CD4-positive, alpha-beta T cell (primary cell): ENCODE measurements at regions not wholly inside any gene's neighbourhood (a gene's known extent, or its start where the extent isn't known, plus 50 kb on each side); places are given as distances from the start of the nearest gene placed in this dataset.

Experiments used
- ATAC-seq: fragments of 200-7000 bp; cut with Tn5 transposase; one replicate; pipeline ENCODE4 v1.10.0; 2022; ENCODE audit warnings: mild to moderate bottlenecking; ENCODE audit not compliant: poor library complexity
- CTCF ChIA-PET: fragments of 350-600 bp; sonication (Branson Sonifier 250); formaldehyde crosslinking; loops from one replicate; lab custom pipeline; 2021; ENCODE audit warnings: antibody characterized with exemption, inconsistent platforms; lab: Charles Lee
- POLR2A ChIA-PET: fragments of 350-600 bp; sonication (Branson Sonifier 250); formaldehyde crosslinking; loops from one replicate; lab custom pipeline; 2021; ENCODE audit warnings: antibody characterized with exemption, inconsistent platforms; lab: Charles Lee
- DNase-seq, 14 experiments: peaks; one replicate each; pipeline ENCODE4 v3.0.0-alpha.2; 2013 to 2020; ENCODE audit warnings: mixed read lengths in 2 of 14
- H3K27ac ChIP-seq, 2 donors: one replicate each; pipeline versions ENCODE4 v1.5.1 to v1.7.0; 2013; ENCODE audit warnings: low read length in 2 of 2, low read depth in 1 of 2, mild to moderate bottlenecking in 1 of 2
- H3K27me3 ChIP-seq, 2 experiments: 1 replicate in 1 of 2; 2 replicates in 1 of 2; pipeline versions ENCODE4 v1.6.1 to v1.7.0; 2013; ENCODE audit warnings: low read length in 2 of 2, control low read depth in 1 of 2, mild to moderate bottlenecking in 1 of 2, moderate library complexity in 1 of 2; ENCODE audit not compliant: insufficient read depth in 2 of 2, control insufficient read depth in 1 of 2
- H3K36me3 ChIP-seq: one replicate; pipeline ENCODE4 v1.6.1; 2013; ENCODE audit warnings: low read length, control low read depth; ENCODE audit not compliant: insufficient read depth
- H3K4me1 ChIP-seq: one replicate; pipeline ENCODE4 v1.6.1; 2013; ENCODE audit warnings: low read length, control low read depth; ENCODE audit not compliant: insufficient read depth
- H3K4me3 ChIP-seq: one replicate; pipeline ENCODE4 v1.5.1; 2013; ENCODE audit warnings: mild to moderate bottlenecking, low read length, moderate library complexity
- H3K9me3 ChIP-seq, 2 experiments: 1 replicate in 1 of 2; 2 replicates in 1 of 2; pipeline versions ENCODE4 v1.6.1 to v1.7.0; 2013; ENCODE audit warnings: low read length in 2 of 2, mild to moderate bottlenecking in 2 of 2, control low read depth in 1 of 2, moderate library complexity in 1 of 2; ENCODE audit not compliant: control insufficient read depth in 1 of 2, insufficient read depth in 1 of 2
- H3K27ac Mint-ChIP-seq: one replicate; pipeline ENCODE4 v1.8.0; 2020; ENCODE audit warnings: mixed read lengths
- H3K27me3 Mint-ChIP-seq: one replicate; pipeline ENCODE4 v1.8.0; 2021; ENCODE audit warnings: mixed read lengths
- H3K36me3 Mint-ChIP-seq: one replicate; pipeline ENCODE4 v1.8.0; 2021; ENCODE audit warnings: low read depth, mixed read lengths
- H3K4me1 Mint-ChIP-seq: one replicate; pipeline ENCODE4 v1.8.0; 2021; ENCODE audit warnings: low read depth, mixed read lengths
- H3K4me3 Mint-ChIP-seq: one replicate; pipeline ENCODE4 v1.8.0; 2020; ENCODE audit warnings: mild to moderate bottlenecking, mixed read lengths
- H3K9me3 Mint-ChIP-seq: one replicate; pipeline ENCODE4 v1.8.0; 2020; ENCODE audit warnings: mixed read lengths
- intact Hi-C, 2 experiments: fragments of 100-400 bp; cut with DNase I in 1 of 2; cut with micrococcal nuclease in 1 of 2; formaldehyde crosslinking; loops; one replicate each; pipeline versions ENCODE4 v1.15.1 to v1.9.0; 2023 to 2025; cut with DNase I, micrococcal nuclease
- TF ChIP-seq, protein P1 (sequence below): fragments of 200-600 bp; IDR thresholded peaks from one replicate; pipeline ENCODE4 v1.8.0; 2022; ENCODE audit warnings: antibody characterized with exemption, mild to moderate bottlenecking

DNA sequence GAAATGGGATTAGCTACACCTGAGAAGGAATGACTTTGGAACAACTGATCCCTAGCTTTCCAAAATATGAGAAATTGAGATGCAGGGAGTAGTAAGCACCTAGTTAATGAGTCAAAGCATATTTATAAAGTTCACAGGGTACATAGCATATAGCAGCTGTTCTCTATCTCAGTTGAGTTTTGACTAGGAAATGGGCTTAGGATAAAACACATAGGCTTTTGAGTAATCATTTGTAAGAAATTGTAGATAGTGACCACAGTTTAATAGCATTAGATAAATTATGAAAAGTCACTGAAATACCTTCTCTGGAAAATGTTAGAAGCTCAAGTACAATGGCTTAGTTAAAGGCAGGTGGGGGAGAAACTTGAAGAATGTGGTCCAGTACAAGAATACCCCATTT, 444.7 kb upstream of the TNP1 start:
- no peak overlapping the region for H3K27ac Mint-ChIP-seq
- TF ChIP-seq, protein P1, sequence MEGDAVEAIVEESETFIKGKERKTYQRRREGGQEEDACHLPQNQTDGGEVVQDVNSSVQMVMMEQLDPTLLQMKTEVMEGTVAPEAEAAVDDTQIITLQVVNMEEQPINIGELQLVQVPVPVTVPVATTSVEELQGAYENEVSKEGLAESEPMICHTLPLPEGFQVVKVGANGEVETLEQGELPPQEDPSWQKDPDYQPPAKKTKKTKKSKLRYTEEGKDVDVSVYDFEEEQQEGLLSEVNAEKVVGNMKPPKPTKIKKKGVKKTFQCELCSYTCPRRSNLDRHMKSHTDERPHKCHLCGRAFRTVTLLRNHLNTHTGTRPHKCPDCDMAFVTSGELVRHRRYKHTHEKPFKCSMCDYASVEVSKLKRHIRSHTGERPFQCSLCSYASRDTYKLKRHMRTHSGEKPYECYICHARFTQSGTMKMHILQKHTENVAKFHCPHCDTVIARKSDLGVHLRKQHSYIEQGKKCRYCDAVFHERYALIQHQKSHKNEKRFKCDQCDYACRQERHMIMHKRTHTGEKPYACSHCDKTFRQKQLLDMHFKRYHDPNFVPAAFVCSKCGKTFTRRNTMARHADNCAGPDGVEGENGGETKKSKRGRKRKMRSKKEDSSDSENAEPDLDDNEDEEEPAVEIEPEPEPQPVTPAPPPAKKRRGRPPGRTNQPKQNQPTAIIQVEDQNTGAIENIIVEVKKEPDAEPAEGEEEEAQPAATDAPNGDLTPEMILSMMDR: no peak
- no peaks in the 10 kb centered on the region for H3K9me3 Mint-ChIP-seq
- H3K27me3 Mint-ChIP-seq: no peaks in the 10 kb centered on the region
- H3K4me3 Mint-ChIP-seq: no peak overlapping the region
- no peak overlapping the region for H3K4me3 ChIP-seq
- H3K9me3 ChIP-seq: no peaks in the 10 kb centered on the region
- intact Hi-C loops: no loop called here
- DNase-seq (no peak), ATAC-seq (no peak)
- no peak overlapping the region for H3K27ac ChIP-seq
- H3K36me3 Mint-ChIP-seq: no peaks in the 10 kb centered on the region
- H3K27me3 ChIP-seq: no peaks in the 10 kb centered on the region
- ChIA-PET POLR2A (no interaction called here), CTCF (no interaction called here)
- no peaks in the 10 kb centered on the region for H3K36me3 ChIP-seq
- H3K4me1 Mint-ChIP-seq: no peaks in the 10 kb centered on the region
- no peaks in the 10 kb centered on the region for H3K4me1 ChIP-seq

DNA sequence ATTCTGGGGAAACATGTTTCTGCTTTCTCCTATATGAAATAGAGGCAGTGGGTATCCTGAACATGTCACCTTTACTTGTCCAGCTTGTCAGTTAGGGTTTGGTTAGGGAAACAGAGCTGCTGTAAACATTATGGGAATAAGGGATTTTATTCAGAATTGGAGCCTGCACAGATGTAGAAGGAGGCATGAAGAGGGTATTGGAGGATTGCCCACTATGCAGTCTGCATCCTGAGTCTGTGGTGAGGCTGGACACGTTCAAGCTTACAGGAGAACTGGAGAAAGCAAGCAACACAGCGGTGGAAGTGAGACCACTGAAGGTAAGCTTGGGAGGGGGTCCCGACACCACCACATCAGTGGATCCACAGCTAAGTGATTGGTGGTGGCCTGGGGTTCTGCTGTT, 443.0 kb upstream of the TNP1 start:
- intact Hi-C loops: no loop called here
- Histone ChIP-seq H3K9me3 (no peaks in the 10 kb centered on the region), H3K36me3 (no peaks in the 10 kb centered on the region), H3K4me3 (no peak overlapping the region), H3K27ac (no peak overlapping the region), H3K4me1 (no peaks in the 10 kb centered on the region), H3K27me3 (no peaks in the 10 kb centered on the region)
- no peaks in the 10 kb centered on the region for H3K27me3 Mint-ChIP-seq
- no peaks in the 10 kb centered on the region for H3K9me3 Mint-ChIP-seq
- H3K27ac Mint-ChIP-seq: no peak overlapping the region
- POLR2A ChIA-PET: no interaction called here
- TF ChIP-seq, protein P1: no peak
- H3K4me1 Mint-ChIP-seq: no peaks in the 10 kb centered on the region
- no peak overlapping the region for H3K4me3 Mint-ChIP-seq
- ATAC-seq: no peak
- no peak for DNase-seq
- H3K36me3 Mint-ChIP-seq: no peaks in the 10 kb centered on the region
- CTCF ChIA-PET: no interaction called here

DNA sequence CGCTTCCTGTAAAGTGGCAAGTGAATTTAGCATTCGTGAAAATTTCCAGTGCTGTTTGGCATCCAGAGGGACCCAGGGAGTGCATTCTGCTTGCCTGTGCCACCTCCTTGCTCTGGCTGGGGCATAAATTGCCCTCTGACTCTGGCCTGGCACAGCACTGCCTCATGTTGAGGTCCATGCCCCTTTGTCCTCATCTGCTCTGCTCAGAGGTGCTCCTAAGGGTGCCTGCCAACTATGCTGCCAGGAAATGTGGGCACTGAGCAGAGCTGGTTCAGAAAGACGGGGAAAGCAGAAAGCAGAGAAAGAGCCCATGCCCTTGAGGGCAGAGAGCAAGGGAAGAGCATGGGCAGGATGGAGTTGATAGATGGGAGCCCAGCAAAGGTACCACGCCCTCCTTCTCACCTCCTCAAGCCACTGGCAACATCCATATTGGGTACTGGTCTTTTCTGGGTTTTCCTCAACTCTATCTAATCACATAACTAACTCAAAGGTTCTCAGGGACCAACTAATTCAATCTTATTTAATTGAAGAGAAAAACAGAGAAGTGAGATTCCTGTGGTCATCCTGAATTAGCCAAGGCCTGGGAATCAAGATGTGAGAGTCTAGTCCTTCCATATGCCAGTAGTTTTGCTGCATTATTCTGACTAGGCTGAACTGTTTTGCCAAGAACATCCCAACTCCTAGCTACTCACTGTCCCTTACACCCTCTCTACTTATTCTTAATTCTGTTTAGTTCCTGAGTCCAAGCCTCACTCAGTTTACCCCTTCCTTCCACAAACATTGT, 441.5 kb upstream of the TNP1 start:
- POLR2A ChIA-PET: no interaction called here
- no peaks in the 10 kb centered on the region for H3K4me1 ChIP-seq
- no peak overlapping the region for H3K4me3 ChIP-seq
- no peaks in the 10 kb centered on the region for H3K27me3 Mint-ChIP-seq
- ATAC-seq: no peak
- no peak overlapping the region for H3K27ac ChIP-seq
- no peak overlapping the region for H3K27ac Mint-ChIP-seq
- no peaks in the 10 kb centered on the region for H3K9me3 ChIP-seq
- CTCF ChIA-PET: no interaction called here
- H3K4me1 Mint-ChIP-seq: no peaks in the 10 kb centered on the region
- H3K9me3 Mint-ChIP-seq: no peaks in the 10 kb centered on the region
- DNase-seq: peak in 2 of 14 experiments; percentile 1 to 3
- intact Hi-C loops: no loop called here
- H3K36me3 ChIP-seq: no peaks in the 10 kb centered on the region
- no peaks in the 10 kb centered on the region for H3K36me3 Mint-ChIP-seq
- H3K4me3 Mint-ChIP-seq: no peak overlapping the region
- TF ChIP-seq, protein P1: no peak
- H3K27me3 ChIP-seq: no peaks in the 10 kb centered on the region
